DMS 273 (cell line): ENCODE measurements at regions not wholly inside any gene's neighbourhood (a gene's known extent, or its start where the extent isn't known, plus 50 kb on each side); places are given as distances from the start of the nearest gene placed in this dataset.
"Not testable (repeated sequence)": the region's sequence is repeated elsewhere in the genome, so short reads cannot be mapped to it uniquely, and the experiment has no call there.

Experiments
- DNase-seq: peaks from one replicate; lab custom pipeline; 2025; ENCODE audit not compliant: unreplicated experiment; lab: John Stamatoyannopoulos, UW

DNA sequence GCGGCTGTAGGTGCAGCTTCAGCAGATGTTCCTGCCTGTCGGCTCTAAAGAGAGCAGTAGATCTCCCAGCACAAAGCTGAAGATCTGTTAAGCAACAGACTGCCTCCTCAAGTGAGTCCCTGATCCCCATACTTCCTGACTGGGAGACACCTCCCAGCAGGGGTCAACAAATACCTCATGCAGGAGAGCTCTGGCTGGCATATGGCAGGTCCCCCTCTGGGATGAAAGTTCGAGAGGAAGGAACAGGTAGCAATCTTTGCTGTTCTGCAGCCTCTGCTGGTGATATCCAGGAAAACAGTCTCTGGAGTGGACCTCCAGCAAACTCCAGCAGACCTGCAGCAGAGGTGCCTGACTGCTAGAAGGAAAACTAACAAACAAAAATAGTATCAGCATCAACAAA lies 337.1 kb upstream of the USP15 start:
- DNase-seq = no peak

GRCh38 chr12:61934564-61934963 lies 325.6 kb upstream of the USP15 start:
- no peak for DNase-seq

DNA sequence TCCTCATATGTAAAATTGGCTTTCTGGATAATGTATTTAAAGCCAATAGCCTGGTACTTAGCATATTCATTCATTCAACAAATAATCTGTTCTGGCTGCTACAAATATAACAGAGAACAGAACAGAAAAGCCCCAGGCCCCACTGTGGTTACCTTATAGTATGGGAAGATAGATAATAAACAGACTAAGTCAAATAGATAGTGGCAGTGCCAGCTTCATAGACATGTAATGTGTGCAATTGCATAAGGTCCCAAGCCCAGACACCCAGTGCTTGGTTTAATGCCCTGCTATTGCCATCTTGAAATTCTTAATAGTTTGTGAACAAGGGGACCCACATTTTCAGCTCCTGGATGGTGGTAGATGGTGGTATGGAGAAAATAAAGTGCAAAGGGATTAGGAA lies 320.2 kb upstream of the USP15 start:
- no peak for DNase-seq

DNA sequence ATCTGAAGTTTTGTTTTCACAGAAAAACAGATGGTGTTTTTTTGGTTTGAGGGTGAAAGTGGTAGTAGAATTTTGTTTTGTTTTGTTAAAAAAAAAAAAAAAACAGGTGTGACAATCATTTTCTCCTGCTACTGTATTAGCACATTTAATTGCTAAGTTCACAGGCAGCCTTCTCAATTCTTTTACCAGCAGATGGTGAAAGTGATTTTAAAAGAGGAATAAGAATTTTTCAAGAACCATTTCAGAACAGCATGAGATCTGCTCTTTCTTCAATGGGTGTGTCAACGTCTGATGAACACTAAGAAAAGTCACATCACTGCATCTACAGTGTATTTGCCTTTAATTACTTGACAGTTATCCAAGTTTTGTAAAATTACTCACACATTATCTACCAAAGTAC lies 303.7 kb upstream of the USP15 start:
- no peak for DNase-seq

GRCh38 chr12:61974461-61974860 lies 285.7 kb upstream of the USP15 start:
- no peak for DNase-seq

- DNase-seq = no peak
Measured at GRCh38 chr12:61985830-61986229, 274.4 kb upstream of the USP15 start.

DNA sequence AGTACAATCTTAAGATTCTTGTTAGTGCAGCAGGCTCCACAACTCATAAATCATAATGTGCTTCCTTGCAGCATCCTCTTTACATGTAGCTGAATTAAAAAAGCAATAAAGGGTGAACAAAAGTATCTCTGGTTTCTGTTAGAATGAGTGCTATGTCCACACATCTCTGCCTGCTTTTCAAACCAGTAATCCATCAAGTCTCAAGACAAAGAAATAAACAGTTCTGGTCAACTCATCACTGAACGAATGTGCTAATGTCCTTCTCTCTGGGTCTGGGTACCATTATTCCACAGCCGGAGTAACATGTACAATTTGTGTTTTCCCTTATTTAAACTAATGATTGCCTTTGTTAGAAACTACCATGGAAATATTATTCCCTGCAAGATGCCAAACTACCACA lies 273.0 kb upstream of the USP15 start:
- no peak for DNase-seq

DNA sequence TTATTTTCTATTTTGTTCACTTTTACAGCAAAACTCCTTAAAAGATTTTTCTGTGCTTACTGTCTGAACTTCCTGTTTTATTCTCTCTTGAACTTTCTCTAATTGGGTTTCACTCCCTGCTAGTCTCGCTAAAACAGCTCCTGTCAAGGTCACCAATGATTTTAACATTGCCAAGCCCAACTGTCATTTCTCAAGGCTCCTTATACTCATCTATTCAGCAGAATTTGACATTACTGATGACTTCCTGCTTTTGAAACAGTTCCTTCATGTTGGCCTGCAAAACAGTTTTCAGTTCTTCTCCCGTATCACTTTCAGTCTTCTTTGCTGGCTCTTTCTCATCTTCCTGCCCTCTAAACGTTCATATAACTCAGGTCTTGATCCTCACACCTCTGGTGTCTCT lies 268.5 kb upstream of the USP15 start:
- no peak for DNase-seq

DNA sequence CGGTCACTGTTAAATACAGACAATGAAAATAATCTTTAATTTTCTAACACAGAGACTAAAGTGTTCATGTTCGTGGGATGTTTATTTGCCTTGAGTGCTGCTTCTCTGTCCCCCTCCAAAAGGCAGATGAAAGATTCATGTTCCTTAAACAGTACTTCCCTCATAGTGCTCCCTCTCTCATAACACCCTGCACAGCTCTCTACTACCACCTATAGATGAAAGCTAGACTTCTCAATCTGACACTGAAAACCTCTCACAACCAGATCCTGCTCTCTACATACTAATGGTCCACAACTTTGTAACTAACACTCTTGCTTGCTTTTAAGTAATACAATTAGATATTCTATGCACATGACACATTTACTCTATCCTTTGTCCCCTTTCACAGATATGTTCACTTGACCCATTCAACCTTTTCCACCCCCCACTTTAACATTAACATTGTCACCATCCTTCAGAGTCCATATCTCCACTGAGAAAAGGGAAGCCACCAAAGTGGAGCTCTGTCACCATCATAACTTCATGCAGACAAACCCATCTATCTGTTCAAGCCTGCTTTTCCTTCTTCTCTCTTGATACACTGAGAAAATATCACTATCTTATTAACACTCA lies 266.4 kb upstream of the USP15 start:
- peak; percentile 18 for DNase-seq

DNA sequence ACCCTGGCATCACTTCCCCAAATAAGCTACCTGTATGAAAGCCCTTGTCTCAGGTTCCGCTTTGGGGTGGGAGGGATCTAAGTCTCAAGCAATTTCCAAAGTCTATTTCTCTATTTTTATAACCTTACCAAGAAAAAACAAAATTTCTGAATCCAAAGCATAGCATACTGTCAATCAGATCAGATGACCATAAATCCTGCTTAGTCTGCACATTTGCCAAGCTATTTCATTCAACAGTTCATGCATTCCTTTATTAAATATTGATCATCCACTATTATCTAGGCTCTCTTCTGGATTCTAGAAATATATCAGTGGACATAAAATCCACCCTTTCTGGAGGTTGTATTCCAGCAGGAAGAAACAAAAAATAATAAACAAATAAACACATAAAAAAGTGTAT lies 263.5 kb upstream of the USP15 start:
- no peak for DNase-seq

- no peak for DNase-seq
Measured at GRCh38 chr12:61998791-61999190, 261.4 kb upstream of the USP15 start.

DNA sequence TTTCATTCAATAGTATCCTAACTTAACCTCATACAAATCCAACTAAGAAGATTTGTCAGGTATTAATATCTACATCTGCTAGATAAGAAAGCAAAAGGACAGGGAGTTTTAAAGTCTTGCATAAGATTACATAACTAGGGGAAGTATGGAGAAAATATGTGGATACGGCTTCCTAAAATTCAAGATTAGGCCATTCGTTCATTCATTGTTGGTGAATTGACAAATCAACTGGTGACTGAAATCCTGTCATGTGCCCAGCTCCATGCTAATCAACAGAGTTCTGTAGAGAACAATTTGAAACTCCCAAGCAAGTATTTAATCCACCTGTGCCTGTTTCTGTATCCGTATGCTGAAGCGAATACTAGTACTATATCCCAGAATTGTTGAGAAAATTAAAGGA lies 260.9 kb upstream of the USP15 start:
- no peak for DNase-seq

DNA sequence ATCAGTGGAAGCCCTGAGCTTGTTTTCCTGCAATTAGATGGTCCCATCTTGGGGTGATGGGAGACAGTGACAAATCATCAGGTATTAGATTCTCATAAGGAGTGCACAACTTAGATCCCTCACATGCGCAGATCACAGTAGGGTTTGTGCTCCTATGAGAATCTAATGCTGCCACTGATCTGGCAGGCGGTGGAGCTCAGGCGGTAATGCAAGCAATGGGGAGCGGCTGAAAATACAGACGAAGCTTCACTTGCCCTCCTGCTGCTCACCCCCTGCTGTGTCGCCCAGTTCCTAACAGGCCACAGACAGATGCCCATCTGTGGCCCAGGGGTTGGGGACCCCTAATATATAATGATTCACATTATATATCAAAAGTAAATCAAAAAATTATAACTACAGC lies 258.8 kb upstream of the USP15 start:
- DNase-seq = no peak

- no peak for DNase-seq
Measured at GRCh38 chr12:62003226-62003625, 257.0 kb upstream of the USP15 start.

DNA sequence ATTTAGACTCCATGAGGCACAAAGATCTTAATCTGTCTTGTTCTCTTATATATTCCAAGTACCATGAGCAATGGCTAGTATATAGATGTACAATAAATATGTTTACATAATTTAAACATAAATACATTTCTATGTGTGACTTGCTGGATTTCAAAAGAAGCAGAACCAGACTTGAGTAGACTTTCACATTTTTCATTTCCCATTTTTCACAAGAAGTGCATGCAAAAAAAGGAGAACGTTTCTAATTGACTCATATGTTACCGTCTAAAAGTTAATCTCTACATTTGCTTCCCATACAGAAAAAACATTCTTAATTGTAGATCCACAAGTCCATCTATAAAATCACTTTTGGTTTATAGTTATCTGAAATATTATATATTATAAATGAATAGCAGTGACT lies 256.5 kb upstream of the USP15 start:
- no peak for DNase-seq

- DNase-seq = no peak
Measured at GRCh38 chr12:62005615-62006014, 254.6 kb upstream of the USP15 start.

DNA sequence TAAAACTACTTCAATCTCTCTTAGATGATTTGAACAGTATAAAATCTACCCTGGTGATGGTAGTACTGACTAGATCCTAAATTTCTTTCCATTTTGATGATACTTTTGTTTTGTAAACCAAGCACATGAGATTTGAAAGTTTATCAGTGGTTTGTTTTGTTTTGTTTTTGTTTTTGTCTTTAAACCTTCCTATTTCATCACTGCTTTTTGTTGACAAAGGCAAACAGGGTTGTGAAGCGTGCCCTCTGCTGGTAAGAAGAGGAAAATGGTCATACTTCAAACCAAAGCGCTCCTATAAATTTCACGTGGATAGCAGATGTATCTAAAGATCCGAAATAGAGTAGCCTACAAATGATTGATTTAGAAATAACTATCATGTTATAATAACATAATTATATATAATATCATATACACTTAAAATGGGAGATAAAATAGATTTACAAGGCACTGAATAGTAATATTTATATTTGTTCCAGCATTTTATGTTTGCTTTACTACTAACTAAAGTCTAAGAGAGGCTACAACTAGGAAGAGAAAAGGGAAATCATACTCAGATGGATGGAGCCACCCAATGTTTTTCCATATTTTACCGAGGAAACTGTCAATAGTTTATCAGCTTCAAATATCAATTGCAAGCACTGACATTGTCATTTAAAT lies 254.0 kb upstream of the USP15 start:
- DNase-seq = peak; percentile 30

GRCh38 chr12:62008703-62009102 lies 251.5 kb upstream of the USP15 start:
- no peak for DNase-seq

- DNase-seq = no peak
Measured at GRCh38 chr12:62009445-62009844, 250.8 kb upstream of the USP15 start.

DNA sequence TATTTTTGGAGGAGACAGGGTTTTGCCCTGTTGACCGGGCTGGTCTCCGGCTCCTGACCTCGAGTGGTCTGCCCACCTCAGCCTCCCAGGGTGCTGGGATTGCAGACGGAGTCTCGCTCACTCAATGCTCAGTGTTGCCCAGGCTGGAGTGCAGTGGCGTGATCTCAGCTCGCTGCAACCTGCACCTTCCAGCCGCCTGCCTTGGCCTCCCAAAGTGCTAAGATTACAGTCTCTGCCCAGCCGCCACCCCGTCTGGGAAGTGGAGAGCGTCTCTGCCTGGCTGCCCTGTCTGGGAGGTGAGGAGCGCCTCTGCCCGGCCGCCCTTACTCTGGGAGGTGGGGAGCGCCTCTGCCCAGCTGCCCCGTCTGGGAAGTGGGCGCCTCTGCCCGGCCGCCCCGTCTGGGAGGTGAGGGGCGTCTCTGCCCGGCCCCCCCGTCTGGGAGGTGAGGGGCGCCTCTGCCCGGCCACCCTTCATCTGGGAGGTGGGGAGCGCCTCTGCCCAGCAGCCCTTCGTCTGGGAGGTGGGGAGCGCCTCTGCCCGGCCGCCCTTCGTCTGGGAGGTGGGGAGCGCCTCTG lies 249.8 kb upstream of the USP15 start:
- DNase-seq = not testable (repeated sequence)

DNA sequence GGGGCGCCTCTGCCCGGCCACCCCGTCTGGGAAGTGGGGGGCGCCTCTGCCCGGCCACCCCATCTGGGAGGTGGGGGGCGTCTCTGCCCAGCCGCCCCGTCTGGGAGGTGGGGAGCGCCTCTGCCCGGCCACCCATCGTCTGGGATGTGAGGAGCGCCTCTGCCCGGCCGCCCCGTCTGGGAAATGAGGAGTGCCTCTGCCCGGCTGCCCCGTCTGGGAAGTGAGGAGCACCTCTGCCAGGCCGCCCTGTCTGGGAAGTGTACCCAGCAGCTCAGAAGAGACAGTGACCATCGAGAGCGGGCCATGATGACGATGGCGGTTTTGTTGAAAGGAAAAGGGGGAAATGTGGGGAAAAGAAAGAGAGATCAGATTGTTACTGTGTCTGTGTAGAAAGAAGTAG lies 249.2 kb upstream of the USP15 start:
- DNase-seq = not testable (repeated sequence)

GRCh38 chr12:62014330-62014729 lies 245.9 kb upstream of the USP15 start:
- DNase-seq = no peak

- no peak for DNase-seq
Measured at GRCh38 chr12:62016021-62016420, 244.2 kb upstream of the USP15 start.
